GM21526 (cell line): ENCODE measurements at regions not wholly inside any gene's neighbourhood (a gene's known extent, or its start where the extent isn't known, plus 50 kb on each side); places are given as distances from the start of the nearest gene placed in this dataset.
"Not testable (repeated sequence)": the region's sequence is repeated elsewhere in the genome, so short reads cannot be mapped to it uniquely, and the experiment has no call there.

Source experiments
- ATAC-seq: cut with Tn5 transposase; IDR thresholded peaks from one replicate; pipeline ENCODE4 v1.9.1; 2021; ENCODE audit warnings: moderate library complexity; ENCODE audit not compliant: unreplicated experiment, low FRiP score

GRCh38 chr1:238408737-238409136 lies 518.0 kb upstream of the ZP4 start:
- no peak for ATAC-seq

- ATAC-seq = no peak
These were observed 515.6 kb upstream of the ZP4 start for GRCh38 chr1:238406098-238406860.

GRCh38 chr1:238404921-238405320 lies 514.2 kb upstream of the ZP4 start:
- no peak for ATAC-seq

- ATAC-seq = no peak
These were observed 513.8 kb upstream of the ZP4 start for GRCh38 chr1:238404481-238404880.

GRCh38 chr1:238401144-238401543 lies 510.4 kb upstream of the ZP4 start:
- no peak for ATAC-seq

- no peak for ATAC-seq
These were observed 508.8 kb upstream of the ZP4 start for GRCh38 chr1:238399558-238399957.

- no peak for ATAC-seq
These were observed 505.4 kb upstream of the ZP4 start for GRCh38 chr1:238396140-238396539.

- no peak for ATAC-seq
These were observed 493.7 kb upstream of the ZP4 start for GRCh38 chr1:238384381-238384780.

GRCh38 chr1:238380167-238380566 lies 489.4 kb upstream of the ZP4 start:
- no peak for ATAC-seq

GRCh38 chr1:238379446-238379845 lies 488.7 kb upstream of the ZP4 start:
- not testable (repeated sequence) for ATAC-seq

- no peak for ATAC-seq
These were observed 486.7 kb upstream of the ZP4 start for GRCh38 chr1:238377280-238377919.

- ATAC-seq = no peak
These were observed 479.9 kb upstream of the ZP4 start for GRCh38 chr1:238370599-238370998.

GRCh38 chr1:238364214-238364892 lies 473.6 kb upstream of the ZP4 start:
- ATAC-seq = no peak

GRCh38 chr1:238360474-238360873 lies 469.8 kb upstream of the ZP4 start:
- ATAC-seq = no peak

- ATAC-seq = no peak
These were observed 459.7 kb upstream of the ZP4 start for GRCh38 chr1:238350471-238350870.

GRCh38 chr1:238346340-238346739 lies 455.6 kb upstream of the ZP4 start:
- no peak for ATAC-seq

- no peak for ATAC-seq
These were observed 455.1 kb upstream of the ZP4 start for GRCh38 chr1:238345837-238346236.

GRCh38 chr1:238343852-238344251 lies 453.1 kb upstream of the ZP4 start:
- ATAC-seq = no peak

- no peak for ATAC-seq
These were observed 450.7 kb upstream of the ZP4 start for GRCh38 chr1:238341395-238341794.

GRCh38 chr1:238340989-238341388 lies 450.3 kb upstream of the ZP4 start:
- no peak for ATAC-seq

- ATAC-seq = no peak
These were observed 445.8 kb upstream of the ZP4 start for GRCh38 chr1:238336531-238336930.

GRCh38 chr1:238334170-238334569 lies 443.4 kb upstream of the ZP4 start:
- no peak for ATAC-seq
